Astrocyte (in vitro differentiated cells and primary cell): ENCODE measurements at regions not wholly inside any gene's neighbourhood (a gene's known extent, or its start where the extent isn't known, plus 50 kb on each side); places are given as distances from the start of the nearest gene placed in this dataset.

Source experiments
- DNase-seq: peaks from one replicate; pipeline ENCODE4 v3.0.0-alpha.2; 2010; ENCODE audit warnings: low read depth
- FAIRE-seq: peaks from 2 replicates; lab custom pipeline; 2011; peaks lifted over from hg19 to GRCh38; lab: Jason Lieb, UNC
- H2AFZ ChIP-seq: 2 replicates; pipeline ENCODE4 v1.6.0; 2012; ENCODE audit warnings: low read depth, low read length, inconsistent platforms
- H3K27ac ChIP-seq: 2 replicates; pipeline ENCODE4 v1.5.1; 2011; ENCODE audit warnings: low read depth, low read length, inconsistent platforms
- H3K27me3 ChIP-seq: 2 replicates; pipeline ENCODE4 v1.6.0; 2011; ENCODE audit warnings: low read length, inconsistent platforms; ENCODE audit not compliant: insufficient read depth
- H3K36me3 ChIP-seq: 2 replicates; pipeline ENCODE4 v1.5.1; 2011; ENCODE audit warnings: low read length, inconsistent platforms; ENCODE audit not compliant: insufficient read depth
- H3K4me1 ChIP-seq: 2 replicates; pipeline ENCODE4 v1.5.1; 2011; ENCODE audit warnings: low read length, inconsistent platforms; ENCODE audit not compliant: insufficient read depth
- H3K4me2 ChIP-seq: 2 replicates; pipeline ENCODE4 v1.6.0; 2012; ENCODE audit warnings: low read length, inconsistent platforms
- H3K4me3 ChIP-seq: 2 replicates; pipeline ENCODE4 v1.5.1; 2011; ENCODE audit warnings: low read depth, mild to moderate bottlenecking, low read length, inconsistent platforms; ENCODE audit not compliant: insufficient read depth
- H3K79me2 ChIP-seq: 2 replicates; pipeline ENCODE4 v1.6.0; 2012; ENCODE audit warnings: mild to moderate bottlenecking, low read length, inconsistent platforms; ENCODE audit not compliant: insufficient read depth
- H3K9ac ChIP-seq: 2 replicates; pipeline ENCODE4 v1.6.0; 2012; ENCODE audit warnings: mild to moderate bottlenecking, low read length, inconsistent platforms
- H3K9me3 ChIP-seq: 2 replicates; pipeline ENCODE4 v1.5.1; 2012; ENCODE audit warnings: low read depth, mild to moderate bottlenecking, low read length, inconsistent platforms; ENCODE audit not compliant: insufficient read depth
- H4K20me1 ChIP-seq: 2 replicates; pipeline ENCODE4 v1.6.0; 2012; ENCODE audit warnings: low read length, inconsistent platforms; ENCODE audit not compliant: insufficient read depth
- H3K27ac Mint-ChIP-seq: one replicate; pipeline ENCODE4 v1.8.0; 2021; ENCODE audit warnings: mild to moderate bottlenecking, mixed read lengths; ENCODE audit not compliant: unreplicated experiment
- H3K27me3 Mint-ChIP-seq: one replicate; pipeline ENCODE4 v1.8.0; 2021; ENCODE audit warnings: low read depth, mixed read lengths; ENCODE audit not compliant: unreplicated experiment
- H3K36me3 Mint-ChIP-seq: one replicate; pipeline ENCODE4 v1.8.0; 2021; ENCODE audit warnings: low read depth, mixed read lengths; ENCODE audit not compliant: unreplicated experiment
- H3K4me1 Mint-ChIP-seq: one replicate; pipeline ENCODE4 v1.8.0; 2021; ENCODE audit warnings: low read depth, mixed read lengths; ENCODE audit not compliant: unreplicated experiment
- H3K4me3 Mint-ChIP-seq: one replicate; pipeline ENCODE4 v1.8.0; 2021; ENCODE audit warnings: mild to moderate bottlenecking, moderate library complexity, mixed read lengths; ENCODE audit not compliant: unreplicated experiment
- H3K9me3 Mint-ChIP-seq: one replicate; pipeline ENCODE4 v1.8.0; 2021; ENCODE audit warnings: mild to moderate bottlenecking, mixed read lengths; ENCODE audit not compliant: unreplicated experiment
- CTCF ChIP-seq: IDR thresholded peaks from 2 replicates; pipeline ENCODE4 v1.5.1; 2011; ENCODE audit warnings: low read depth, mild to moderate bottlenecking, inconsistent platforms, low read length, moderate library complexity; ENCODE audit not compliant: insufficient read depth
- EZH2 ChIP-seq: IDR thresholded peaks from 2 replicates; pipeline ENCODE4 v1.6.1; 2012; ENCODE audit warnings: mild to moderate bottlenecking, low read length, inconsistent platforms; ENCODE audit not compliant: insufficient read depth

DNA sequence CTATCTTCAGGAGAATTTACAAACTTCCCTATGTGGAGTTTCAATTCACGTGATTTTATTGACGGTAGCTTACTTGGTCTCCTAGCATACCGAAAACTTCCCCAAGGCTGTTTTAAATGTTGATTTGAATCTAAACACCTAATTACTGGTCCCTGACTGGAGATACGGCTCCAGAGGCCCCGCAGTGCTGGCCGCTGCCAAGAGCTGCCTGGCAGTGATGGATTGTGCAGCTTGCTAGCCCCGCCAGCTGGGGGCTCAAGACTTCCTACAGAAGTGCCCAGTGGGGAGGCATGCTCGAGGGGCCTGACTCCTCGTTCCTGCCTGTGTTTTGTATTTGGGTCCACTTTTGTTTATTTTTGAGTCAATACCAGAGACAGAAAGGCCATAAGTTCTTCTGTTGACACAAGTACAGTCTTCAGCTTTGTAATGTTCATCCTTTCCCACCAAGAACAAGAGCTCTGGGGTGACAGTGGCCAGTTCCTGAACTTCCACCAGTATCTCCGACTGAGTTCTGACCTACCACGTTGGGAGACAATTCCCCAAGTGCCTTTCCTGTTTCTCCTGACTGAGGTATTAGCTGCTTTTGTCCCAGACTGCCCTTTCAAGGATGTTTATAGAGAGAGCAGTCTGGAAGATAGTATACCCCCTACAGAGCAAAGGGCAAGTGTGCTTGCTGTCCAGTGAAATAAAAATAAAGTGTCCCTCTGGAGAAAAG is 80.7 kb upstream of the CXCL12 start:
- H3K36me3 ChIP-seq = no peaks in the 10 kb centered on the region
- Mint-ChIP-seq H3K4me1 (peaks cover 9% of the 10 kb centered on the region), H3K36me3 (no peaks in the 10 kb centered on the region), H3K27ac (no peak overlapping the region), H3K9me3 (peaks cover 4% of the 10 kb centered on the region), H3K4me3 (no peak overlapping the region), H3K27me3 (peaks cover 14% of the 10 kb centered on the region)
- no peak overlapping the region for H3K4me3 ChIP-seq
- H3K79me2 ChIP-seq = no peaks in the 10 kb centered on the region
- H3K4me2 ChIP-seq = peak overlapping the region; percentile 31
- H3K27me3 ChIP-seq = no peaks in the 10 kb centered on the region
- H3K27ac ChIP-seq = peak overlapping the region; percentile 25
- H2AFZ ChIP-seq = no peak overlapping the region
- peaks cover 9% of the 10 kb centered on the region for H3K4me1 ChIP-seq
- TF ChIP-seq CTCF (no peak), EZH2 (no peak)
- H4K20me1 ChIP-seq = no peaks in the 10 kb centered on the region
- FAIRE-seq (no peak), DNase-seq (peak; percentile 19)
- H3K9ac ChIP-seq = peak overlapping the region; percentile 7
- H3K9me3 ChIP-seq = no peaks in the 10 kb centered on the region

- Histone ChIP-seq H3K36me3 (no peaks in the 10 kb centered on the region), H3K9ac (no peak overlapping the region), H3K27me3 (no peaks in the 10 kb centered on the region), H4K20me1 (no peaks in the 10 kb centered on the region), H3K4me2 (peak overlapping the region; percentile 31), H3K79me2 (no peaks in the 10 kb centered on the region), H3K9me3 (no peaks in the 10 kb centered on the region), H3K27ac (peak overlapping the region; percentile 25), H2AFZ (no peak overlapping the region), H3K4me1 (peaks cover 9% of the 10 kb centered on the region), H3K4me3 (no peak overlapping the region)
- H3K9me3 Mint-ChIP-seq = peaks cover 4% of the 10 kb centered on the region
- DNase-seq = peak; percentile 85
- no peaks in the 10 kb centered on the region for H3K36me3 Mint-ChIP-seq
- peak; percentile 26 for FAIRE-seq
- H3K27ac Mint-ChIP-seq = no peak overlapping the region
- TF ChIP-seq EZH2 = no peak
- TF ChIP-seq CTCF = no peak
- no peak overlapping the region for H3K4me3 Mint-ChIP-seq
- peaks cover 14% of the 10 kb centered on the region for H3K27me3 Mint-ChIP-seq
- H3K4me1 Mint-ChIP-seq = peaks cover 9% of the 10 kb centered on the region
Measured at GRCh38 chr10:44466236-44466635, 81.3 kb upstream of the CXCL12 start.

DNA sequence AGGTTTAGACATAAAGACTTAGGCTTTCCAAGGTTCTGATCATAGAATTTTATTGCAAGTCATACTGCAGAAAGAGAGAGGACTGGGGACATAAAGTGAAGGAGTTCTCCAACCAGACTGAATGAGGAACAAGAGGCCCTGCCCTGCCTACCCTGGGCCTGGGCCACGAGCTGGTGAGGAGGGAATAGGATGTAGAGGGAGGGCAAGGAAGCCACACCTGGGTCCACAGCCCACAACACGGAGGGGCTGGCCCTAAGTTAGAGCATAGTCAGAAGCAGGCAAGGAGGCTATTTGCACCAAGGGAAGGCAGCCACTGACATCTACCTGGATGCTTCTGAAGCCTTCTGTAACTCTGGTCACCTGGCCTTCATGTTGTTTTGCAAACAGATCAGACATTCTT is 82.2 kb upstream of the CXCL12 start:
- H3K4me3 ChIP-seq = no peak overlapping the region
- H3K4me1 ChIP-seq = peaks cover 9% of the 10 kb centered on the region
- peaks cover 9% of the 10 kb centered on the region for H3K4me1 Mint-ChIP-seq
- H3K4me3 Mint-ChIP-seq = no peak overlapping the region
- no peaks in the 10 kb centered on the region for H4K20me1 ChIP-seq
- peaks cover 8% of the 10 kb centered on the region for H3K27me3 Mint-ChIP-seq
- no peak for TF ChIP-seq EZH2
- TF ChIP-seq CTCF = no peak
- no peak overlapping the region for H3K27ac ChIP-seq
- no peak overlapping the region for H3K4me2 ChIP-seq
- H3K9me3 ChIP-seq = no peaks in the 10 kb centered on the region
- H2AFZ ChIP-seq = no peak overlapping the region
- no peaks in the 10 kb centered on the region for H3K36me3 Mint-ChIP-seq
- peaks cover 3% of the 10 kb centered on the region for H3K9me3 Mint-ChIP-seq
- FAIRE-seq (no peak), DNase-seq (no peak)
- no peak overlapping the region for H3K27ac Mint-ChIP-seq
- no peaks in the 10 kb centered on the region for H3K36me3 ChIP-seq
- no peaks in the 10 kb centered on the region for H3K27me3 ChIP-seq
- H3K9ac ChIP-seq = no peak overlapping the region
- H3K79me2 ChIP-seq = no peaks in the 10 kb centered on the region
